Fibroblast of lung (primary cell): ENCODE measurements at regions not wholly inside any gene's neighbourhood (a gene's known extent, or its start where the extent isn't known, plus 50 kb on each side); places are given as distances from the start of the nearest gene placed in this dataset.

Experiments
- DNase-seq, 2 donors: peaks; one replicate each; pipeline versions ENCODE4 v3.0.0 to v3.0.0-alpha.2; 2010; ENCODE audit warnings: low read depth in 2 of 2
- H2AFZ ChIP-seq: 2 replicates; pipeline ENCODE4 v1.5.1; 2012; ENCODE audit warnings: low read length, control low read depth, inconsistent platforms
- H3K27ac ChIP-seq: 2 replicates; pipeline ENCODE4 v1.5.1; 2011; ENCODE audit warnings: low read length, control low read depth; ENCODE audit not compliant: insufficient read depth
- H3K27me3 ChIP-seq: 2 replicates; pipeline ENCODE4 v1.5.1; 2011; ENCODE audit warnings: mild to moderate bottlenecking, low read length; ENCODE audit not compliant: control insufficient read depth, insufficient read depth
- H3K36me3 ChIP-seq: 2 replicates; pipeline ENCODE4 v1.5.1; 2011; ENCODE audit warnings: low read length; ENCODE audit not compliant: control insufficient read depth, insufficient read depth
- H3K4me1 ChIP-seq: 2 replicates; pipeline ENCODE4 v1.5.1; 2011; ENCODE audit warnings: low read length; ENCODE audit not compliant: control insufficient read depth, insufficient read depth; ENCODE audit errors: extremely low read depth
- H3K4me2 ChIP-seq: 2 replicates; pipeline ENCODE4 v1.5.1; 2011; ENCODE audit warnings: low read length, control low read depth; ENCODE audit not compliant: insufficient read depth; ENCODE audit errors: extremely low read depth
- H3K4me3 ChIP-seq, 4 experiments: fragments of 200-600 bp in 1 of 4; sonication (generic) in 1 of 4; replicated peaks in 1 of 4; 2 replicates each; pipeline ENCODE4 v1.5.1; 2011 to 2016; ENCODE audit warnings: low read length in 4 of 4, low read depth in 3 of 4, mild to moderate bottlenecking in 3 of 4, control low read depth in 2 of 4, inconsistent platforms in 1 of 4, mixed read lengths in 1 of 4; ENCODE audit not compliant: insufficient read depth in 1 of 4; ENCODE audit errors: control extremely low read depth in 1 of 4
- H3K79me2 ChIP-seq: 2 replicates; pipeline ENCODE4 v1.5.1; 2012; ENCODE audit warnings: mild to moderate bottlenecking, low read length, inconsistent platforms; ENCODE audit not compliant: control insufficient read depth, insufficient read depth
- H3K9ac ChIP-seq: 2 replicates; pipeline ENCODE4 v1.5.1; 2011; ENCODE audit warnings: mild to moderate bottlenecking, low read length, control low read depth; ENCODE audit not compliant: insufficient read depth
- H3K9me3 ChIP-seq: 2 replicates; pipeline ENCODE4 v1.5.1; 2012; ENCODE audit warnings: low read depth, low read length; ENCODE audit not compliant: control insufficient read depth, insufficient read depth
- H4K20me1 ChIP-seq: 2 replicates; pipeline ENCODE4 v1.5.1; 2011; ENCODE audit warnings: low read length; ENCODE audit not compliant: control insufficient read depth, insufficient read depth; ENCODE audit errors: extremely low read depth
- CTCF ChIP-seq, 2 donors: IDR thresholded peaks in 1 of 2; conservative IDR thresholded peaks in 1 of 2; 1 replicate in 1 of 2; 2 replicates in 1 of 2; pipeline ENCODE4 v1.5.1; 2011 to 2012; ENCODE audit warnings: low read length in 2 of 2, control low read depth in 1 of 2, inconsistent platforms in 1 of 2, low read depth in 1 of 2, mild to moderate bottlenecking in 1 of 2
- EZH2 ChIP-seq: IDR thresholded peaks from 2 replicates; pipeline ENCODE4 v1.5.1; 2012; ENCODE audit warnings: low read length, control low read depth, mild to moderate bottlenecking; ENCODE audit errors: missing control alignments

GRCh38 chr2:8303322-8303832 lies 378.5 kb upstream of the ID2 start:
- Histone ChIP-seq H3K27me3 (no peaks in the 10 kb centered on the region), H3K4me2 (no peak overlapping the region), H2AFZ (no peak overlapping the region), H3K9me3 (no peaks in the 10 kb centered on the region), H3K4me3 (no peak overlapping the region), H3K4me1 (no peaks in the 10 kb centered on the region), H3K27ac (no peak overlapping the region), H3K9ac (no peak overlapping the region), H3K79me2 (no peaks in the 10 kb centered on the region), H4K20me1 (no peaks in the 10 kb centered on the region), H3K36me3 (no peaks in the 10 kb centered on the region)
- DNase-seq = peak; percentile 34 to 46
- TF ChIP-seq CTCF (conservative IDR thresholded peaks at IDR 0.05 in 1 of 2, IDR thresholded peaks at IDR 0.05 in 1 of 2; ENCODE audit: low read depth in 1 of 2, low read length in 2 of 2) (no peak), EZH2 (no peak)

- H3K27me3 ChIP-seq = no peaks in the 10 kb centered on the region
- no peak for TF ChIP-seq EZH2
- TF ChIP-seq CTCF (conservative IDR thresholded peaks at IDR 0.05 in 1 of 2, IDR thresholded peaks at IDR 0.05 in 1 of 2; ENCODE audit: low read depth in 1 of 2, low read length in 2 of 2) = no peak
- no peak overlapping the region for H3K4me2 ChIP-seq
- H3K4me1 ChIP-seq = no peaks in the 10 kb centered on the region
- H3K9me3 ChIP-seq = no peaks in the 10 kb centered on the region
- no peaks in the 10 kb centered on the region for H4K20me1 ChIP-seq
- H3K4me3 ChIP-seq = no peak overlapping the region
- peak in 1 of 2 donors; percentile 5 for DNase-seq
- H3K36me3 ChIP-seq = no peaks in the 10 kb centered on the region
- H2AFZ ChIP-seq = no peak overlapping the region
- no peak overlapping the region for H3K27ac ChIP-seq
- no peak overlapping the region for H3K9ac ChIP-seq
- no peaks in the 10 kb centered on the region for H3K79me2 ChIP-seq
Measured at GRCh38 chr2:8304821-8305766, 376.8 kb upstream of the ID2 start.

- Histone ChIP-seq H3K27me3 (no peaks in the 10 kb centered on the region), H4K20me1 (no peaks in the 10 kb centered on the region), H3K79me2 (no peaks in the 10 kb centered on the region), H3K27ac (no peak overlapping the region), H3K4me2 (peak overlapping the region; percentile 3), H3K9me3 (no peaks in the 10 kb centered on the region), H2AFZ (no peak overlapping the region), H3K9ac (no peak overlapping the region), H3K36me3 (no peaks in the 10 kb centered on the region), H3K4me3 (no peak overlapping the region), H3K4me1 (no peaks in the 10 kb centered on the region)
- DNase-seq = peak; percentile 80 to 81
- no peak for TF ChIP-seq EZH2
- TF ChIP-seq CTCF (conservative IDR thresholded peaks at IDR 0.05 in 1 of 2, IDR thresholded peaks at IDR 0.05 in 1 of 2; ENCODE audit: low read depth in 1 of 2, low read length in 2 of 2) = no peak
Measured at GRCh38 chr2:8306530-8307351, 375.1 kb upstream of the ID2 start.
